ENCODE measurements at regions not wholly inside any gene's neighbourhood (a gene's known extent, or its start where the extent isn't known, plus 50 kb on each side); places are given as distances from the start of the nearest gene placed in this dataset.

- no peak for TF ChIP-seq POLR2AphosphoS5 (IDR thresholded peaks at IDR 0.05; ENCODE audit: low read depth)
- TF ChIP-seq, protein P1, sequence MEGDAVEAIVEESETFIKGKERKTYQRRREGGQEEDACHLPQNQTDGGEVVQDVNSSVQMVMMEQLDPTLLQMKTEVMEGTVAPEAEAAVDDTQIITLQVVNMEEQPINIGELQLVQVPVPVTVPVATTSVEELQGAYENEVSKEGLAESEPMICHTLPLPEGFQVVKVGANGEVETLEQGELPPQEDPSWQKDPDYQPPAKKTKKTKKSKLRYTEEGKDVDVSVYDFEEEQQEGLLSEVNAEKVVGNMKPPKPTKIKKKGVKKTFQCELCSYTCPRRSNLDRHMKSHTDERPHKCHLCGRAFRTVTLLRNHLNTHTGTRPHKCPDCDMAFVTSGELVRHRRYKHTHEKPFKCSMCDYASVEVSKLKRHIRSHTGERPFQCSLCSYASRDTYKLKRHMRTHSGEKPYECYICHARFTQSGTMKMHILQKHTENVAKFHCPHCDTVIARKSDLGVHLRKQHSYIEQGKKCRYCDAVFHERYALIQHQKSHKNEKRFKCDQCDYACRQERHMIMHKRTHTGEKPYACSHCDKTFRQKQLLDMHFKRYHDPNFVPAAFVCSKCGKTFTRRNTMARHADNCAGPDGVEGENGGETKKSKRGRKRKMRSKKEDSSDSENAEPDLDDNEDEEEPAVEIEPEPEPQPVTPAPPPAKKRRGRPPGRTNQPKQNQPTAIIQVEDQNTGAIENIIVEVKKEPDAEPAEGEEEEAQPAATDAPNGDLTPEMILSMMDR (IDR thresholded peaks at IDR 0.05; ENCODE audit: insufficient read depth, low read length): no peak
- TF ChIP-seq GABPA (IDR thresholded peaks at IDR 0.05; ENCODE audit: low read depth): no peak
- TF ChIP-seq REST (IDR thresholded peaks at IDR 0.05; ENCODE audit: insufficient replicate concordance, low read depth): no peak
Measured at GRCh38 chr7:26100406-26101339, 51.3 kb upstream of the NFE2L3 start.

Data from HL-60 (cell line).